GM12874 (cell line): ENCODE measurements at regions not wholly inside any gene's neighbourhood (a gene's known extent, or its start where the extent isn't known, plus 50 kb on each side); places are given as distances from the start of the nearest gene placed in this dataset.

Experiments
- TF ChIP-seq, protein P1 (sequence below): IDR thresholded peaks from 2 replicates; pipeline ENCODE4 v1.5.1; 2011; ENCODE audit warnings: low read depth, mild to moderate bottlenecking, control low read depth, low read length, moderate library complexity; ENCODE audit not compliant: insufficient read depth

GRCh38 chr7:81014266-81014665 is 95.4 kb upstream of the SEMA3C start:
- TF ChIP-seq, protein P1, sequence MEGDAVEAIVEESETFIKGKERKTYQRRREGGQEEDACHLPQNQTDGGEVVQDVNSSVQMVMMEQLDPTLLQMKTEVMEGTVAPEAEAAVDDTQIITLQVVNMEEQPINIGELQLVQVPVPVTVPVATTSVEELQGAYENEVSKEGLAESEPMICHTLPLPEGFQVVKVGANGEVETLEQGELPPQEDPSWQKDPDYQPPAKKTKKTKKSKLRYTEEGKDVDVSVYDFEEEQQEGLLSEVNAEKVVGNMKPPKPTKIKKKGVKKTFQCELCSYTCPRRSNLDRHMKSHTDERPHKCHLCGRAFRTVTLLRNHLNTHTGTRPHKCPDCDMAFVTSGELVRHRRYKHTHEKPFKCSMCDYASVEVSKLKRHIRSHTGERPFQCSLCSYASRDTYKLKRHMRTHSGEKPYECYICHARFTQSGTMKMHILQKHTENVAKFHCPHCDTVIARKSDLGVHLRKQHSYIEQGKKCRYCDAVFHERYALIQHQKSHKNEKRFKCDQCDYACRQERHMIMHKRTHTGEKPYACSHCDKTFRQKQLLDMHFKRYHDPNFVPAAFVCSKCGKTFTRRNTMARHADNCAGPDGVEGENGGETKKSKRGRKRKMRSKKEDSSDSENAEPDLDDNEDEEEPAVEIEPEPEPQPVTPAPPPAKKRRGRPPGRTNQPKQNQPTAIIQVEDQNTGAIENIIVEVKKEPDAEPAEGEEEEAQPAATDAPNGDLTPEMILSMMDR: no peak

- TF ChIP-seq, protein P1: no peak
These were observed 94.4 kb upstream of the SEMA3C start for GRCh38 chr7:81013083-81013817.

DNA sequence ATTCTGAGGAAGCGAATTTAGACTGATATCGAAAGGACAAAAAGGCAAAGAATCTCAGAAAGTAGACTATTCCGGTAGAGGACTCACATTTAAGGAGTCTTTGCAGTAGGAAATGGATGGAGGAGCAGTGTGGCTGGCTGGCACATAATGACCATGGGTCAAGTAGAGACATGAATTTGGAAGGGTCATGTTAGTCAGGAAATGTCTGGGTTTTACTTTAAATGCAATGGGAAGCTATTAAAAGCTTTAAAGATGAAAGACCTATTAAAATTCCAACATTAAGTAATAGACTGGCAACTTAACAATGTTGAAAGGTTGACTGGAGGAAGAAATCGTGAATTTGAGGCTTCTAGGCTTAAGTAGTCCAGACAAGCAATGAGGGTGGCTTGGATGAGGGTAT is 90.0 kb upstream of the SEMA3C start:
- TF ChIP-seq, protein P1: no peak

DNA sequence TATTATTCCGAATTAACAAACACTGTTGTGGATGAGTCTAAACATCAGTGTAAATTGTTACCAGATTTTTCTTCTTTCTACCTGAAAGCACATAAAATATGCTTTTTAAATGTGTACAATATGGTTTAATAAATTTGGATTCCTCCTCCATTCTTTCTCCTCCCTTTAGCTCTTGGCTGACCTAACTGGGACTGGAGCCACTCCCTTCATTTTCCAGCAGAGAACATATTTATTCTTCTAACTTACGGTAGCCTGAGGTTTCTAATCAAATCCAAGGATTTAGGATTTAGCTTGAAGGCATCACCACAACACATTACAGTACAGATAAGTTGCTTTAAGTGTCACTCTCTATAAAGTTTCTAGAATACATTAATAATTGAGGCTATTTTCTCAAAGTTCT is 88.2 kb upstream of the SEMA3C start:
- TF ChIP-seq, protein P1: no peak

GRCh38 chr7:81005254-81005653 is 86.4 kb upstream of the SEMA3C start:
- TF ChIP-seq, protein P1: no peak

DNA sequence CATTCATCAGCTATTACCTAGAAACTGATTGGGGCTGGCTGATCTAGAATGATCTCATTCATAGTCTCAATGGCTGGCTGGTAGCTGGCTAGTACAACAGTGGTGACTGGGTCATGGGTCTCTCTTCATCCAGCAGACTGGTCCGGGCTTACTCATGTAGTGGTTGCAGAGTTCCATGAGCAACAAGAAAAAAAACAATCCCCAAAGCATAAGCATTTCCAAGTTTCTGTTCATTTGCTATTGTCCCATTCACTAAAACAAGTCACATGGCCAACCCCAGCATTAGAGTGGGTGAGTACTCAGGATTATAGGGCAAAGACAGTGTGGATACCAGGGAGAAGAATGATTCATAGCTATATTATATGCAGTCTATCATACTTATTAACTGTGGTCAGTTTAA is 85.2 kb upstream of the SEMA3C start:
- TF ChIP-seq, protein P1: no peak

DNA sequence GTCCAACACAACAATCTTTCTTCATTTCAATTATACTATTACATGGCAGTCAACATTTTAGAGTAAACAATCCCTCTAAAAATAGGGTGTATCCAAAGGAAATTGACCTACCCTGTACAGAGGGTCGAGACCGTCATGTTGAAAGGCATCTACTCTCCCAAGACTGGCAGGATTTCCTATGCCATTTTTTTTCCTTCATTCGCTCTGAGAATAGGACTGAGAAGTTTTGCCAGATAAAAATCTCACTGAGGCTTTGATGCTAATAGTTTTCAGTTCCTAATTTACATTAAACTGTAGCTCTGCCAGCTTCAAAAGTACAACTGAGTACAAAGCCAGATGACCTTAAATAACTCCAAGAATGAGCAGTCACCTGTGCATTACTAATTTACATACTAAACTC is 84.5 kb upstream of the SEMA3C start:
- TF ChIP-seq, protein P1: no peak
